EL (cell line): ENCODE measurements at regions not wholly inside any gene's neighbourhood (a gene's known extent, or its start where the extent isn't known, plus 50 kb on each side); places are given as distances from the start of the nearest gene placed in this dataset.
"Not testable (repeated sequence)": the region's sequence is repeated elsewhere in the genome, so short reads cannot be mapped to it uniquely, and the experiment has no call there.

ENCODE experiments used
- DNase-seq: peaks from one replicate; pipeline ENCODE4 v3.0.0-alpha.2; 2016

GRCh38 chr16:10275214-10275996 is 93.2 kb upstream of the GRIN2A start:
- DNase-seq, result not testable (repeated sequence)

DNA sequence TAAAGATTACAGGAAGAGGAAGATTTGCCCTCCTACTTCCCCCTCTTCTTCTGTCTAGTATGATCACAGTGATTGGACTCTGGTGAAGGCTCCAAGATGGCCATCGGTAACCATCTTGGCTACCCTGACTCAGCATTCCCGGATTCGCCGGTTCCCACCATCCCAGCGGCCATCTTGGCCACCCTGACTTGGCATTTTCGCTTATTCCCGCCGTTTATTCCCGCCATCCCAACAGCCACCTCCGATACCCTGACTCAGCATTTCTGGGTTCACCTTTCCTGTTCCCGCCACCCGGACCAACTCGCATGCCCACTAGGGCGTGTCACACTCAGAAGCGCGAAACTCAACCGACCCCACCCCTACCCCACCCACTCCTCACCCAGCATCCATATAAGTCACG is 95.4 kb upstream of the GRIN2A start:
- no peak for DNase-seq

- DNase-seq, result no peak
Observed at GRCh38 chr16:10280262-10281170, 98.3 kb upstream of the GRIN2A start.

GRCh38 chr16:10282367-10282766 is 100.1 kb upstream of the GRIN2A start:
- DNase-seq, result no peak

DNA sequence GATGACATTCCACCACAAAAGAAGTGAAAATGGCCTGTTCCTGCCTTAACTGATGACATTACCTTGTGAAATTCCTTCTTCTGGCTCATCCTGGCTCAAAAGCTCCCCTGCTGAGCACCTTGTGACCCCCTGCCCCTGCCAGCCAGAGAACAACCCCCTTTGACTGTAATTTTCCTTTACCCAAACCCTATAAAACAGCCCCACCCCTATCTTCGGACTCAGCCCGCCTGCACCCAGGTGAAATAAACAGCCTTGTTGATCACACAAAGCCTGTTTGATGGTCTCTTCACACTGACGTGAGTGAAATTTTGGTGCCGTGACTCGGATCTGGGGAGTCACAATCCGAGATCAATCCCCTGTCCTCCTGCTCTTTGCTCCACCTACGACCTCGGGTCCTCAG is 101.0 kb upstream of the GRIN2A start:
- DNase-seq, result not testable (repeated sequence)

DNA sequence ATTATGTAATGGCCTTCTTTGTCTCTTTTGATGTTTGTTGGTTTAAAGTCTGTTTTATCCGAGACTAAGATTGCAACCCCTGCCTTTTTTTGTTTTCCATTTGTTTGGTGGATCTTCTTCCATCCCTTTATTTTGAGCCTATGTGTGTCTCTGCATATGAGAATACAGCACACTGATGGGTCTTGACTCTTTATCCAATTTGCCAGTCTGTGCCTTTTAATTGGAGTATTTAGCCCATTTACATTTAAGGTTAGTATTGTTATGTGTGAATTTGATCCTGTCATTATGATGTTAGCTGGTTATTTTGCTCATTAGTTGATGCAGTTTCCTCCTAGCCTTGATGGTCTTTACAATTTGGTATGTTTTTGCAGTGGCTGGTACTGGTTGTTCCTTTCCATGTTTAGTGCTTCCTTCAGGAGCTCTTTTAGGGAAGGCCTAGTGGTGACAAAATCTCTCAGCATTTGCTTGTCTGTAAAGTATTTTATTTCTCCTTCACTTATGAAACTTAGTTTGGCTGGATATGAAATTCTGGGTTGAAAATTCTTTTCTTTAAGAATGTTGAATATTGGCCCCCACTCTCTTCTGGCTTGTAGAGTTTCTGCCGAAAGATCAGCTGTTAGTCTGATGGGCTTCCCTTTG is 95.3 kb upstream of the ATF7IP2 start:
- not testable (repeated sequence) for DNase-seq

DNA sequence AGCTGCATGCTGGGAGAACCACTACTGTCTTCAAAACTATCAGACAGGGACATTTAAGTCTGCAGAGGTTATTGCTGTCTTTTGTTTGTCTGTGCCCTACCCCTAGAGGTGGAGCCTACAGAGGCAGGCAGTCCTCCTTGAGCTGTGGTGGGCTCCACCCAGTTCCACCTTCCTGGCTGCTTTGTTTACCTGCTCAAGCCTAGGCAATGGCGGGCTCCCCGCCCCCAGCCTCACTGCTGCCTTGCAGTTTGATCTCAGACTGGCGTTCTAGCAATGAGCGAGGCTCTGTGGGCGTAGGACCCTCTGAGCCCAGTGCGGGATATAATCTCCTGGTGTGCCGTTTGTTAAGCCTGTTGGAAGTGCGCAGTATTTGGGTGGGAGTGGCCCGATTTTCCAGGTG is 93.7 kb upstream of the ATF7IP2 start:
- not testable (repeated sequence) for DNase-seq

DNA sequence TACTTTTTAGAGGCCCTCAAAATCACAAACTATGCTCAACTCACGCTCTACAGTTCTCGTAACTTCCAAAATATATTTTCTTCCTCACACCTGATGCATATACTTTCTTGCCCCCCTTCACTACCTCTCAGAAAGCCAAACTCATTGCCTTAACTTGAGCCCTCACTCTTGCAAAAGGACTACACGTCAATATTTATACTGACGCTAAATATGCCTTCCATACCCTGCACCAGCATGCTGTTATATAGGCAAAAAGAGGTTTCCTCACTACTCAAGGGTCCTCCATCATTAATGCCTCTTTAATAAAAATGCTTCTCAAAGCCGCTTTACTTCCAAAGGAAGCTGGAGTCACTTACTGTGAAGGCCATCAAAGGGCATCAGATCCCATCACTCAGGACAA is 92.9 kb upstream of the ATF7IP2 start:
- not testable (repeated sequence) for DNase-seq

DNA sequence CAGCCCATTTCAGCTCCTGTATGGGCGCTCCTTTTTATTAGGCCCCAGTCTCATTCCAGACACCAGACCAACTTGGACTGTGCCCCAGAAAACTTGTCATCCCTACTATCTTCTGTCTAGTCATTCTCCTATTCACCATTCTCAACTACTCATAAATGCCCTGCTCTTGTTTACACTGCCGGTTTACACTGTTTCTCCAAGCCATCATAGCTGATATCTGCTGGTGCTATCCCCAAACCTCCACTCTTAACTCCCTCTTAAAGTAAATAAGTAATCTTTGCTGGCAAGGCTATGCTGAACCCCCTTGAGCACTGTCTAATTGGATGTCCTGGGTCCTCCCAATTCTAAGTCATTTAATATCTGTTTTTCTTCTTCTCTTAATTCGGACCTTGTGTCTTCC is 91.7 kb upstream of the ATF7IP2 start:
- not testable (repeated sequence) for DNase-seq

DNA sequence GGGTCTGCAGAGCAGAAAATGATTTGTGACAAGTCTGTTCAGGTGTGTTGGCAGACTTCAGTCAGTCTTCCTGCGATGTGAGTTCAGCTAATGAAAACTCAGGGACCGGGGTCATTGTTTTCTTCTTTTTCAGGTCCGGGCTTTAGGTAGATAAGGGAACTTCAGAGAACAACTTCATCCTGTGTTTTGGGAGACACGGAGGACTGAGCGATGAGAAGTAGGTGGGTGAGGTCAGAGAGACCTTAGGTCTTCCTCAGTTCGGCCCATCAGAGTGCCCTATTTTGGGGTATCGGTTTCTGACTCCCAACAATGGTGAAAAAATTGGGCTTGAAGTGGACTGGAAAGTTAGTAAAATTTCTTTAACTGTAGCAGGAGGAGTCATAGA is 88.9 kb upstream of the ATF7IP2 start:
- no peak for DNase-seq

DNA sequence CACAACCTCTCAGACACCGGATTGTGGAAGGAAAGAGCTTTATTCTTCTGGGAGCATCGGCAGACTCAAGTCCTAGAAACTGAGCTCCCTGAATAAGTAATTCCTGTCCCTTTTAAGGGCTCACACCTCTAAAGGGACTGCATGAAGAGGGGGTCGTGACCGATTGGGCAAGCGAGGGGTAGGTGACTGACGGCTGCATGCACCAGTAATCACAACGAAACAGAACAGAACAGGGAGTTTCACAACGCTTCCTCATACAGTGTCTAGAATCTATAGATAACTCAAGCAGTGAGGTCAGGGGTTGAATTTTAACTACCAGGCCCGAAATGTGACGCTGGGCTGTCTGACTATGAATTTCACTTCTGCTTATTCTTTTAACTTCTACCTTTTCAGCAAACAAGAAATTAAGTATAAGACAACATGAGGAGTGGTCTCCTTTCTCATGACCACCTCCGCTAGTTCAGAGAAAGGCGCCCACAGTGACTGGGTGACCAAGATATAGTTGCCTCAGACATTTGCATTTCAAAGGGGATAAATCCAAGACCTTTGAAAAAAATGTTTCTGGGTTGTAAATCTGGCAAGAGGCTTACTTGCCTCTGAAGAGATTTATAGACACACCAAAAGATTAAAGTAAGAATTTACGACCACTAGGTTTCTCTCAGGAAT is 88.4 kb upstream of the ATF7IP2 start:
- no peak for DNase-seq

DNA sequence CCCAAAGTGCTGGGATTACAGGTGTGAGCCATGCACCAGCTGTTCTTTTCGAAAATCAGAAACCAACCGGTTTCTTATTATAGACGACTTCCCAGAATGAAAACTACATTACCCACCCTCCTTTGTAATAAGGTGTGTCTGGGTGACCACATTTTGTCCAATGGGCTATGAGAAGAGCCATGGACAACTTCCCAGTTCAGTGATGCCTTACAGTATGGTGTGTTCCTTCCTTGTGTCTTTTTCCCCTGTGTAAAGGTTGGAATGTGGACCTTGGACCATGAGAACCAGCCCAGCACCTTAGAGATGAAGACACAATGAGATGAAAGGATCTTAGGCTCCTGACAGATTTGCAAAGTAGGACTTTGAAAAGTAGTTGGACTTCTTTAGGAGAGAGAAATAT is 85.0 kb upstream of the ATF7IP2 start:
- no peak for DNase-seq

- DNase-seq, result not testable (repeated sequence)
Observed at GRCh38 chr16:10301547-10301946, 84.3 kb upstream of the ATF7IP2 start.

GRCh38 chr16:10305912-10306311 is 79.9 kb upstream of the ATF7IP2 start:
- DNase-seq, result no peak

DNA sequence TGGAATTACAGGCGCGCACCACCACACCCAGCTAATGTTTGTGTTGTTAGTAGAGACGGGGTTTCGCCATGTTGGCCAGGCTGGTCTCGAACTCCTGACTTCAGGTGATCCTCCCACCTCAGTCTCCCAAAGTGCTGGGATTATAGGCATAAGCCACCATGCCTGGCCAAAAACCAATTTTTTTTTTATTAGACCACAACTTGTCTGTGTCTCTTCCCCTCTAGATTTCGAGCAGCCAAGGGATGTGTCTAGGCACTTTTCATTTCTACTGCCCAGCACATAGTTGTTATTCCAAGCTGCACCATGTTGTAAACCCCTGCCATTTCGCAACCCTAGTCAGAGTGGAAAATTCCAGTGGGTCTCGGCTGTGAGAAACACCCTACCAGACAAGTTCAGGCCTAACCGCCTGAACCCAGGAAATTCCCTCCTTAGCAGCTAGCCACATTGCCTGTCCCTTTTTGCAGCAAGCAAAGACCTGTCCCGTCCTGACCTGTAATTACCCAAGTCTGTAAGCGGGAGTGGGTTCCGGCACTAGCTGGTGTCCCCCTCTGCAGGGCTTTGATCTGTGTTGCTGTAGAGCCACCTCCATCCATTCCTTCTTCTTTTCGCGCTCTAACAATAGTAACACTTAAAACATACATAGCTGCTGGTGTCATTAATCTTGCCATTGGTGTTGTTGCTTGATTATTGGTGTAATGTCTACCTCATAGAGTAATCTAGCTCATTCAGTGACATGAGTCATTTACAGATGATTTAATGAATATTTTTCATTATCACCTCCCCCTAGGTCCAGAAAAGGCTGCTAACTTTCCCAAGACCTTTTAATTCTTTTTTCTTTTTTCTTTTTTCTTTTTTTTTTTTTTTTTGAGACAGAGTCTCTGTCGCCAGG is 77.3 kb upstream of the ATF7IP2 start:
- no peak for DNase-seq

GRCh38 chr16:10309271-10309932 is 76.5 kb upstream of the ATF7IP2 start:
- no peak for DNase-seq

DNA sequence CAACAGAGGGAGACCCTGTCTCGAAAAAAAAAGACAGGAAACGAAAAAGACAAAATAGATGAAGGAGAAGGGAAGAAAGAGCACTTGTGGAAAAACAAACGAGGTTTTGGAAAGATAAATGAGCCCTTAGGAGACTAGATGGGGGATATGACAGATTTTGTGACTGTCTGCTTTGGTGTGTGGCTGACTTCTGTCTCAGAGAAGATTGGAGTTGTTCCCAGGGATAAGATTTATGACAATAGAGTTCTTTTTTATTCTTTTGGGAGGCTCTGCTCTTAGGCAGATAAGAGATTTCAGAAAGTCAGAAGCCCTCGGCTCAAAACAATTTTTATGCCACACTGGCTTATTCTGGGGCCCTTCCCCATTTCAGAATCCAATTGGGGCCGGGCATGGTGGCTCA is 73.9 kb upstream of the ATF7IP2 start:
- DNase-seq, result no peak

- no peak for DNase-seq
Observed at GRCh38 chr16:10312784-10313724, 72.8 kb upstream of the ATF7IP2 start.

GRCh38 chr16:10314317-10314716 is 71.5 kb upstream of the ATF7IP2 start:
- DNase-seq, result no peak

- DNase-seq, result peak; percentile 11
Observed at GRCh38 chr16:10314811-10315210, 71.0 kb upstream of the ATF7IP2 start.
